Smooth muscle cell (in vitro differentiated cells): ENCODE measurements at regions not wholly inside any gene's neighbourhood (a gene's known extent, or its start where the extent isn't known, plus 50 kb on each side); places are given as distances from the start of the nearest gene placed in this dataset.

ENCODE experiments used
- DNase-seq: peaks from one replicate; lab custom pipeline; 2025; ENCODE audit not compliant: unreplicated experiment; lab: John Stamatoyannopoulos, UW
- H2AFZ ChIP-seq: fragments of 200-600 bp; sonication (generic); 2 replicates; pipeline ENCODE4 v1.6.0; 2016; ENCODE audit warnings: antibody characterized with exemption, low read depth, mild to moderate bottlenecking
- H3F3A ChIP-seq: fragments of 200-600 bp; sonication (generic); 2 replicates; pipeline ENCODE4 v1.6.0; 2017; ENCODE audit warnings: antibody characterized with exemption, low read depth
- H3K27ac ChIP-seq: fragments of 200-600 bp; sonication (generic); 2 replicates; pipeline ENCODE4 v1.5.1; 2016; ENCODE audit warnings: low read depth, mild to moderate bottlenecking
- H3K27me3 ChIP-seq: fragments of 200-600 bp; sonication (generic); 2 replicates; pipeline ENCODE4 v1.6.1; 2016; ENCODE audit warnings: low read depth, mild to moderate bottlenecking
- H3K36me3 ChIP-seq: fragments of 200-600 bp; sonication (generic); 2 replicates; pipeline ENCODE4 v1.5.1; 2016; ENCODE audit warnings: low read depth
- H3K4me1 ChIP-seq: fragments of 200-600 bp; sonication (generic); 2 replicates; pipeline ENCODE4 v1.5.1; 2016; ENCODE audit warnings: low read depth
- H3K4me2 ChIP-seq: fragments of 200-600 bp; sonication (generic); 2 replicates; pipeline ENCODE4 v1.6.0; 2016; ENCODE audit warnings: mild to moderate bottlenecking
- H3K4me3 ChIP-seq: fragments of 200-600 bp; sonication (generic); 2 replicates; pipeline ENCODE4 v1.5.1; 2016; ENCODE audit warnings: mild to moderate bottlenecking
- H3K79me2 ChIP-seq: fragments of 200-600 bp; sonication (generic); 2 replicates; pipeline ENCODE4 v1.6.0; 2016; ENCODE audit warnings: low read depth, mild to moderate bottlenecking
- H3K9ac ChIP-seq: fragments of 200-600 bp; sonication (generic); 2 replicates; pipeline ENCODE4 v1.6.0; 2016; ENCODE audit warnings: low read depth
- H3K9me3 ChIP-seq: fragments of 200-600 bp; sonication (generic); replicated peaks from 2 replicates; pipeline ENCODE4 v1.5.1; 2016; ENCODE audit warnings: low read depth
- H4K20me1 ChIP-seq: fragments of 200-600 bp; sonication (generic); 2 replicates; pipeline ENCODE4 v1.6.0; 2016; ENCODE audit warnings: low read depth
- WGBS: methylation state at CpG from one replicate; pipeline ENCODE4 v1.1.7; 2016; ENCODE audit warnings: low lambda C conversion rate; 5-methylcytosine and 5-hydroxymethylcytosine counted together
- TF ChIP-seq, protein P1 (sequence below): fragments of 200-600 bp; sonication (generic); IDR thresholded peaks from 2 replicates; pipeline ENCODE4 v1.5.1; 2017; ENCODE audit warnings: borderline replicate concordance, mild to moderate bottlenecking, antibody characterized with exemption; ENCODE audit not compliant: insufficient read depth, poor library complexity, severe bottlenecking

DNA sequence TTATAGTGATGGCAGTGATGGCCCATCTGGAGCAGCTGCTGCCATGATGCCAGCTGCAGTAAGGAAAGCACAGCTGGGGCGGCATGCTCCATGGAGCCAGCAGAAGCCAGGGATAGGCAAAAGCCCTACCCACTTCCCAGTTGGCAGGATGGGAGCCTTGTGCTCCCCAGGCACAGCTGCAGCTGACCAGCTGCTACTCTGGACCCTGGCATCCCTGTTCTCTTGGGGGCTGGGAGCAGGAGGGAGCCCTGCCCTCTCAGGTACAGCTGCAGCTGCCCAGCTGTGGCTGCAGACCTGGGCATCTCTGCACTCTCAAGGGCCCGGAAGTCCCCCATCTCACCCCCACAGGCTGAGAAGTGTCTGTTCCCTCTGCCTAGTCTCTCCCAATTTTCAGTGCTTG lies 531.9 kb downstream of the PCDH18 start:
- WGBS, result 95% methylated on average over 2 of the region's 2 CpGs
- Histone ChIP-seq H3K79me2 (no peaks in the 10 kb centered on the region), H3K27ac (no peak overlapping the region), H3K9ac (no peak overlapping the region), H4K20me1 (no peaks in the 10 kb centered on the region), H3K36me3 (no peaks in the 10 kb centered on the region), H3K27me3 (no peaks in the 10 kb centered on the region), H3K4me1 (no peaks in the 10 kb centered on the region), H3K4me2 (no peak overlapping the region), H3K9me3 (no peaks in the 10 kb centered on the region), H3K4me3 (no peak overlapping the region), H2AFZ (no peak overlapping the region), H3F3A (no peaks in the 10 kb centered on the region)
- TF ChIP-seq, protein P1, sequence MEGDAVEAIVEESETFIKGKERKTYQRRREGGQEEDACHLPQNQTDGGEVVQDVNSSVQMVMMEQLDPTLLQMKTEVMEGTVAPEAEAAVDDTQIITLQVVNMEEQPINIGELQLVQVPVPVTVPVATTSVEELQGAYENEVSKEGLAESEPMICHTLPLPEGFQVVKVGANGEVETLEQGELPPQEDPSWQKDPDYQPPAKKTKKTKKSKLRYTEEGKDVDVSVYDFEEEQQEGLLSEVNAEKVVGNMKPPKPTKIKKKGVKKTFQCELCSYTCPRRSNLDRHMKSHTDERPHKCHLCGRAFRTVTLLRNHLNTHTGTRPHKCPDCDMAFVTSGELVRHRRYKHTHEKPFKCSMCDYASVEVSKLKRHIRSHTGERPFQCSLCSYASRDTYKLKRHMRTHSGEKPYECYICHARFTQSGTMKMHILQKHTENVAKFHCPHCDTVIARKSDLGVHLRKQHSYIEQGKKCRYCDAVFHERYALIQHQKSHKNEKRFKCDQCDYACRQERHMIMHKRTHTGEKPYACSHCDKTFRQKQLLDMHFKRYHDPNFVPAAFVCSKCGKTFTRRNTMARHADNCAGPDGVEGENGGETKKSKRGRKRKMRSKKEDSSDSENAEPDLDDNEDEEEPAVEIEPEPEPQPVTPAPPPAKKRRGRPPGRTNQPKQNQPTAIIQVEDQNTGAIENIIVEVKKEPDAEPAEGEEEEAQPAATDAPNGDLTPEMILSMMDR, result no peak
- DNase-seq, result no peak

DNA sequence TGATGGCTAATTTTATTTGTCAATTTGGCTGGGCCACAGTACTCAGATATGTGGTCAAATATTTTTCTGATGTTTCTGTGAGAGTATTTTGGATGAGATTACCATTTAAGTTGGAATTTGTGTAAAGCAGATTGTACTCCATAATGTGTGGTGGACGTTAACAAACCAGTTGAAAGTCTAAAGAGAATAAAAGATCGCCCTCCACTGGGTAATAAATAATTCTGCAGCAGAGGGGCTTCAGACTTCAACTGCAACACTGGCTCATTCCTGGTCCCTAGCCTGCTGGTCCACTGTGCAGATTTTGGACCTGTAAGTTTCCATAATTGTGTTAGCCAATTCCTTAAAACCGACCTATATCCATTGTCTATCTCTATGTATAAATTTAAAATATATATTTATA lies 540.3 kb downstream of the PCDH18 start:
- Histone ChIP-seq H3K4me3 (no peak overlapping the region), H3K27ac (no peak overlapping the region), H2AFZ (no peak overlapping the region), H3K9me3 (no peaks in the 10 kb centered on the region), H3K9ac (no peak overlapping the region), H4K20me1 (no peaks in the 10 kb centered on the region), H3K4me2 (no peak overlapping the region), H3K36me3 (no peaks in the 10 kb centered on the region), H3K4me1 (no peaks in the 10 kb centered on the region), H3K27me3 (no peaks in the 10 kb centered on the region), H3F3A (no peaks in the 10 kb centered on the region), H3K79me2 (no peaks in the 10 kb centered on the region)
- WGBS, result 41% methylated on average over 3 of the region's 3 CpGs
- DNase-seq, result no peak
- TF ChIP-seq, protein P1, result no peak

GRCh38 chr4:136985683-136986082 lies 546.6 kb downstream of the PCDH18 start:
- H4K20me1 ChIP-seq, result no peaks in the 10 kb centered on the region
- H3K36me3 ChIP-seq, result no peaks in the 10 kb centered on the region
- no peak overlapping the region for H3K4me3 ChIP-seq
- no peak for DNase-seq
- no peaks in the 10 kb centered on the region for H3K79me2 ChIP-seq
- H3K4me1 ChIP-seq, result no peaks in the 10 kb centered on the region
- H3K27ac ChIP-seq, result no peak overlapping the region
- H3K4me2 ChIP-seq, result no peak overlapping the region
- WGBS, result 78% methylated on average over 1 of the region's 1 CpG
- TF ChIP-seq, protein P1, result no peak
- no peaks in the 10 kb centered on the region for H3K27me3 ChIP-seq
- no peak overlapping the region for H3K9ac ChIP-seq
- H2AFZ ChIP-seq, result no peak overlapping the region
- no peaks in the 10 kb centered on the region for H3K9me3 ChIP-seq
- H3F3A ChIP-seq, result no peaks in the 10 kb centered on the region

DNA sequence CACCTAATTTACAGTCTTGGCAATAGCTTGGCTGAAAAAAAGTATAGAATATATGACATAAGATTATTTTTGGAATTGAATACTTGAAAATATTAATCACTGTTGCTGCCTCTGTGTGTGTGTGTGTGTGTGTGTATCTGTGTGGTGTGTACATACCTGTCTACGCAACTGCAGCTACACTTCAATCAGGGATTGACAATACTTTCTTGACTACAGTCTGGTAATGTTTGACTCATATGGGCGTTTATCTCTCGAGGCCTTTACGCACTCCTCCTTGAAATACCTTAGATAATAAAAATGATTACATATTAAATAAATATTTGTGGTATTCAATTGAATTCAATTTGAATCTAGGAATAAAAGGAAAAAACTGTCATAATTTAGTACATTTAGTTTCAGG lies 565.2 kb downstream of the PCDH18 start:
- TF ChIP-seq, protein P1, result no peak
- no peak overlapping the region for H3K4me3 ChIP-seq
- H3K79me2 ChIP-seq, result no peaks in the 10 kb centered on the region
- no peaks in the 10 kb centered on the region for H4K20me1 ChIP-seq
- H3K4me2 ChIP-seq, result no peak overlapping the region
- no peak overlapping the region for H3K9ac ChIP-seq
- WGBS, result 98% methylated on average over 4 of the region's 4 CpGs
- no peak overlapping the region for H2AFZ ChIP-seq
- H3K36me3 ChIP-seq, result no peaks in the 10 kb centered on the region
- H3K9me3 ChIP-seq, result no peaks in the 10 kb centered on the region
- no peaks in the 10 kb centered on the region for H3K27me3 ChIP-seq
- H3K4me1 ChIP-seq, result no peaks in the 10 kb centered on the region
- peaks cover 12% of the 10 kb centered on the region for H3F3A ChIP-seq
- no peak for DNase-seq
- H3K27ac ChIP-seq, result no peak overlapping the region
